GM19240 (cell line): ENCODE measurements at regions not wholly inside any gene's neighbourhood (a gene's known extent, or its start where the extent isn't known, plus 50 kb on each side); places are given as distances from the start of the nearest gene placed in this dataset.

Source experiments
- DNase-seq: peaks from one replicate; pipeline ENCODE4 v3.0.0; 2011; ENCODE audit warnings: low spot score; ENCODE audit not compliant: insufficient read length

DNA sequence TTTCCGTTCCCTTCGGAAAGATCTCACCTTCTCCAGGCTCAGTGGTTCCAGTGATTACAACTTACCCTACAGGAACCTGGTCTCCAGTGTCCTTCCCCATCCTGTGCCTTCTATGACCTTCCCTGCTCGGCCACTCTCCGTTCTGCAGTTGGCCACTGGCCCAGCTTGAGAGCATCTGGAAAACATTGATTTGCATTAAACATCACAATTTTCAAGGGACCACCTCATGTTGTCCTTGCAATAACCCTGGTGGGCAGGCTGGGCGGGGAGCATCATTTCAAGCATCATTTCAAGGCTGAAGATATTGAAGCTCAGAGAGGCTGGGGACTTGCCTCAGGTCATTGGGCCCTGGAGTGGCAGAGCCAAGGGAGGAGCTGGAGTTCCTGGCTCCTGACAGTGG lies 177.4 kb downstream of the SEC61B start:
- no peak for DNase-seq

DNA sequence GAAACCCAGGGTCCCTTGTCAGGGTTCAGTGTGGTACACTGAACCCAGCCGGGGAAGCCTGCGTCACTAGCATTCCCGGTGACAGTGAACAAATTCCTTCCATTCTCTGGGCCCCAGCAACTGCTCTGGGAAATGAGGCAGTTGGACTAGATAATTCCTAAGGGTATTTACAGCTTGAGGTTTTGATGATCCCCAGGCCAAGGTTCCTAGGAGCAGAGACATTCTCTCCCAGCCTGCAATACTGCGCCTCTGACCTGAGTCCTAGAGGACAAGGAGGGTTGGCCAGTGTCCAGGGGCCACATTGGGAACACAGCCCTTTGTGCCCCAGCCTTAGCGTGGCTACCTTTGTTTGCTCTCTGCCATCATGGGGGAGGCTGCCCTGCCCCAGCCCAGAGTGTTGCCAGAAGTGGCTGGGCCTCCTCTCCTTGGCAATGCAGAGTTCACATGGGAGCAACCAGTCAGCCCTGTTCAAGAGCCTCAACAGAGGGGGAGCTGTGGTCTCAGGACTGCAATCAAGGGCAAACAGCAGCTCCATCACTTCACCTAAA lies 178.2 kb downstream of the SEC61B start:
- no peak for DNase-seq

DNA sequence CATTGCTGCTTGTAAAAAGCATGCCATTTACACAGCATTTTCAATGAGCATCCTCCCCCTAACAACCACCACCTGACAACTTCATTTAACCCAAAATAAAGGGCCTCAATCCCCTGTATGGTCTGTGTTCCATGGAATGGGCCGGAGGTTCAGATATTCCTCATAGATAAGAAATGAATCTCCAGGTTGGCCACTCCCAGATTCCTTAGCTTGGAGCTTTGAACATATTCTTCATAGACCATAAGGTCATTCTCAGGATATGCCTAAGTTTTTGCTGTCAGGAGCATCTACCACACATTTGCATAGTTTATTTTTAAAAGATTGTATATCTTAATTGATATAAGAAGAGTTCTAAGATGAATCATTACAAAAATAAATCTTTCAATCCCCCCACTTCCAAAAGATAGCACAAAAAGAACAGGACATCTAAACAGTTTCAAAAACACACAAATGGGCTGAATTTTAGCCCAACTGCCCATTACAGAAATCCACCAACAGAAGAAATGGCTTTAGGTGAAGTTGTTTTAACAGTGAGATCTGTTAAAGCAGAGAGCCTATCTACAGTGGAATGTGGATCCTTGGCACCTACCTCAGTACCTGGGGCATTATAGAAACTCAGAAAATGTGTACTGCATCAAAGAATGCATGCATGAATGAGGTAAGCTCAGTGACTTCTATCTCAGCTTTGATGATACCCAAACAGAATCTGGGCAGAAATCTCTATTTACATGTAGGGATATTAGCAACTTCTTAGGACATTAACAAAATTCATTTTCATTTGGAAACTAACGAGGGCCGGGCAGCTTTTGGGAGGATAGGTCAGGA lies 179.8 kb downstream of the SEC61B start:
- no peak for DNase-seq

DNA sequence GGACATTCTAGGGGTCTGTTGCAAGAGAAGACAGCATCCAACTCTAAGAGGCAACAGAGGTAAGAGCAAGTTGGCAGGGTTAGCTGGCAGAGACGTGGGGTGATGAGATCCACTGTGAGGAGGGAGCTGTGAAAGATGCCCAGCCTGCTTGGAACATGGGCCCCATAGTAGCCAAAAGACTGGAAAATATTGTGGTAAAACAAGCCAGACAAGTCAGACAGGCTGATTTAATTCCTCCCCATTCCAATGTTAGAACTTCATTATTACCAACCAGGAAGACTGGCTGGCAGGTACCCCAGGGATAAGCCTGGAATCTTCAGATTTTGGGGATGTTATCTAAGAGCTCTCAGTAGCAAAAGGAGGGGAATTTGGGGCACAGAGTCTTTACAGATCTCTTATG lies 181.3 kb downstream of the SEC61B start:
- DNase-seq, result no peak

DNA sequence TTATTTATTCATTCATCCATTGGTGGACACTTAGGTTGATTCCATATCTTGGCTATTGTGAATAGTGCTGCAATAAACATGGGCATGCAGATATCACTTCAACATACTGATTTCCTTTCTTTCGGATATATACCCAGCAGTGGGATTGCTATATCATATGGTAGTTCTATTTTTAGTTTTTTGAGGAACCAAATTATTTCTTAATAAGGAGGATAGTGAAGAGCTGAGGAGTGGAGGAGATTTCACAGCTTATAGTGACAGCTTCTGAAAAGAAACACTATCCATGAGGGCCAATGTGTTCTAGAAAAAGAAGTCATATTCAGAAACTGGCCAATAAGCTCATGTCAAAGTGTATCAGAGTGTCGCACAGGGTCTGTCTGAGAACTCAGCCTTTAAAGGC lies 183.3 kb downstream of the SEC61B start:
- no peak for DNase-seq

DNA sequence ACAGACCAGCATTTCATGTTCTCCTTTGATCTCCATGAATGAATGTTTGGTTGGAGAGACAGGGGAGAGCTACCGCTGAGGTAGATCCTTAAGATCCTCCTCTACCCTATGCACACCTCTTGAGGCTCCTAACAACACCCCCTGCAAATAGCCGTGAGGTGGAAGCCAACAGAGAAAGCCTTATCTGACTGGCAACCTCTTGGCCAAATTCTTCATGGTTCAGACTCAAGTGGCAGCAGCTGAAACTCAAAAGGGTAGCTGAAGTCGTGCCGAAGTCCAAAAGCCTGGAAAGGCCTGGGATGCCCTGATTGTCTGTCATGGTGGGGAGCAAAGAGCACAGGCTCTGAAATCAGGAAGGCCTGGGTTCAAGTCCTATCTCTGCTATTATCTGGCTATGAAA lies 184.9 kb downstream of the SEC61B start:
- no peak for DNase-seq

DNA sequence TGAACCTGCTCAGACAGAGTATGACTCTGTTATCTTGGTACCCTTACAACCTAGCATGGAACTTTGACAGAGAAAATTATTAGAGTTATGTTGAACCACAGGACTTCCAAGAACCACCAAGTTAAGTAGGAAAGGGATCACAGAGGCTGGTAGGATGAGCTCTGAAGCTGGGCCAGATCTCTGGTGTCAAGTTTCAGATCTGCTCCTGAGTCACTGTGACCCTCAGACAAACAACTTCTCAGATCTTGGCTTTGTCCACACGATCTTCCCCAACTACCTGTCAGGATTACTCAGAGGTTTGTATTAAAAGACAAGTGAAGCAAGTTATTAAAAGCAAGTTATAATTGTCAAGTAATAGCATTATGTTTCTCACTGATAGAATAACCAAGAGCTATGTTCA lies 189.0 kb downstream of the SEC61B start:
- no peak for DNase-seq

DNA sequence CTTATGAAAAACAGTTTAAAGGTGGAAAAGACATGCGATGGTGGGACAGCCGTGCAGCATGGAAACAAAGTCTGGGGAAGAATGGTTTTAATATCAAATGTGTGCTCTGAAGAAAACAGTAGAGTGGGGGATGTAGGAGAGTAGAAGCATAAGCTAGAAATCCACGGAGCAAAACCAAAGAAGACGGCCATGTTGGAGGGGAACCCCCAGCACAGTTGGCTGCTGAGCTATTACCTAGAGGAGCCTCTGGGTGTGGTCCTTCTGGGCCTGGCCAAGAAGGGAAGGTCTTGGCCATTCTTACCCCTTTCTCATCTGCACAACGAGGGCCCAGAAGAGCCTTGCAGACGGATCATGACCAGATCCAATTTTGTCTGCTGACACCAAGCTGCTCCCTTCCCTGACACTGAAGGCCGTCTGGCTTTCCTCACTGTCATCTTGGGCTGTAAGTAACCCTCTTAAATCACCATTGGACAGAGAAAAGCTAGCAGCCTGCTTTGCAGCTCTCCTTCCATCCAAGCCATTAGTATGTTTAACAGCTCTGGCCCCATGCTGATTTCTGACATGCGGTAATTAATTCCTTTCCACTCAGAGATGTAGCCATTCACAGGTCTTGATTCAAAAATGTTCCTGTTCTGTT lies 189.5 kb downstream of the SEC61B start:
- no peak for DNase-seq

DNA sequence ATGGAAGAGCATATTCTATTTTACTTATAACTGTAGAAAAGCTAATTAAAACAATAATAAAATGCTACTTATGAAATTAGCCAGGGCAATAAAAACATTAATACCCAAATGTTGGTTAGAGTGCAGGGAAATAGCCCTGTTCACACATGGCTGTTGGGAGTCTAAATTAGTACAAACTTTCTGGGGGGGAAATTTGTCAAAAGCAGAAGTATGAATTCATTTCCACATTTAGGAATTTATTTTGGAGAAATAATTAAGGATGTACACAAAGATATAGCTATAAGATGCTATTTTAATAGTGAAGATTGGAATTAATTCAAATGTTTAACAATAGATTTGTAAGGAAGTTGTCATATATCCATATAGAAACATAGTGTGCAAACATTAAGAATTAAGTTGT lies 190.5 kb downstream of the SEC61B start:
- no peak for DNase-seq

DNA sequence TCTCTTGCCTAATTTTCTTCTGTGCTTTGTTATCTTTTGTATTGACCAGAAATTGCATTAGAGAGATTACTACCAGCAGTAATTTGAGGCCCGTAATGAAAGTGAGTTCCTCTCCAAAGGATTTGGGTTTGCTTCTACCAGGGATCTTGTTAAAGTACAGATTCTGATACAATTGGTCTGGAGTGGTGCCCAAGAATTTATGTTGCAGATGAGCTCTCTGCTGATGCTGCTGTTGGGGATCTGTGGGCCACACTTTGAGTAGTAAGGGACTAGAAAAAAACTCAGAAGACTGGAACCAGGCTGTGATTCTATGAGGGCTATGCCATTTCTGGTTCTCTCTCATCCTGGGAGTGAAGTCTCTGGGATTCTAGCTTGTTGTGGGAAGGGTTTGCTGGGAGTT lies 192.2 kb downstream of the SEC61B start:
- DNase-seq, result no peak

DNA sequence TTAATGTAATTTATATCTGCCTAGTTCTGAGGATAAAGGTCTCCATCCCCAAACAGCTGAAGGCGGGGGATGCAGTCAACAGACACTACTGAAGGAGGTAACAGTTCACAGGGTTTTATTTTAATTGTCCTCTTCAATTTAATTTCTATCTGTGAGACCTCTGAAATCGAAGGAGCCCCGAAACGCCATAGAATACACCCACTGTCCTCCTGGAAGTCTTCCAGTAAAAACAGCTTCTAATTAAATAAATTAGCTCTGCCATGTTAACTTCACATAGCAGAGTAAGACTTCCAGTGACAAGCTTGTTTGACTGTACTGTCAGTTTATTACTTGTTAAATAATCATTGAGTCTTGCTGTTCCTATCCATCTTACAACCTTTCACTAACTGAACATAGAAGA lies 193.5 kb downstream of the SEC61B start:
- DNase-seq, result no peak

DNA sequence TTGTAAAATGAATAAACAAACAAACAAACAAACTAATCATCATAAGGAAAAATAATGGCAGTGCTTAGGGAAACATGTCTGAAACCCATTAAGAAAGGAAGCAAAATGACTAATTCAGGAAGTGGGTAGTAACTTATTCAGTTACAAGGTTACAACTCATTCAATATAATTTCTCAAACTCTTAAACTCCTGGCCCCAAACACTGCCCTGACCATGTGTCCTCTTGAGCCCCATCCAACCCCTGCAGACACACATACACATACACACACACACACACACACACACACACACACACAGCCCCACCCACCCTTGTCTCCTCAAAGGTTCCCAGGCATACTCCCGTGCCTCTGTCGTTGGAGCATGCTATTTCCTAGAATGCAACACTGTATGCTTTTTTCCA lies 193.9 kb downstream of the SEC61B start:
- no peak for DNase-seq

DNA sequence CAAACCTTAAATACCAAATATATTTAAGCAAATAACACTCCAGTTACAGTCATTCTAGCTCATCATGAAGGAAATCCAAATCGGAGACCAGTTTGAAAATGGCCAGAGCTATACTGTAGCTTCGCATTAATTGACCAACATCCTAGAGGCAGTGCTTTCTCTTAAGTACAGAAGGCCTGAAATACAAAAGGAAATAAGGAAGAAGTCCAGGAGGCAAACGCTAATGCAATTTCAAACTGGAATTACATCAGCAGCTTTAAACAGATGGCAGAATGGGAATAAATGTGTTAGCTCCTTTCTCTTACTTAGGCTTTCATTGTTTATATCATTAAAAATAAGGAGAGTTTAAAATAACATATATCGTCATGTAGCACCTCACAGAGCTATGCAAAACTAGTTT lies 197.0 kb downstream of the SEC61B start:
- no peak for DNase-seq

DNA sequence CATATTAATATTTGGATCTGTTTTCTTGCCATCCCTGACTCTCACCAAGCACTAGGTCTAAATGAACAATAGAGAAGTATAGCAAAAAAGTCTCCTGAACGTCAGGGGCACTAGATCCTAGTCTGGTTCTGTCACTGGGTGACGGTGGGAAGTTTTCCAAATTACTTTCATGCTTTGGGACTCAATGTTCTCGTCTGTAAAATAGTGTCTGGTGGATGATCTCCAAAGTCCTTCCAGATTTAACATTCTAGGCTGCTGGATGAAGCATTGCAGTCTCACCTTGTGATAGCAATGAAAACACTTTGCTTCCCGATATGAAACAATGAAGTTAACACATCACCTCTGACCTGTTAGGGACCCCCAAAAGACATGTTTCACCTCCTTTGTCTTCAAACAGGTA lies 199.3 kb downstream of the SEC61B start:
- no peak for DNase-seq

DNA sequence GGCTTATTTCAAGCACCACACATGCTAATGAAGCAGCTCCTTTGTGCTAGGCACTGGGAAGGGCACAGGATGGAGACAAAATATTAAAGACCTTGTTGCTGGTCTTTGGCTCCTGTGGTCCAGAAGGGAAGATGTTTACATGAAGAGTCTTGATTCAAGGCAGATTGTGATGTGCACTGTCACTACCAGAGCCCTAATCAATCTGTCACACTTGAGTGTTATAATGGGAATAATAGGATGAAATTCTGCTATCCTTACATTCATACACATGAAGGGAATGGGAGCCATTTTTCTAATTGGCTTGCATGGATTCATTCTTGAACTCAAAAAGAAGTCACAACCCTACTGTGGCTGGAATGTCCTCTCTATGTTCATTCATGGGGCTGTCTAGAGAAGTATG lies 203.0 kb downstream of the SEC61B start:
- no peak for DNase-seq

DNA sequence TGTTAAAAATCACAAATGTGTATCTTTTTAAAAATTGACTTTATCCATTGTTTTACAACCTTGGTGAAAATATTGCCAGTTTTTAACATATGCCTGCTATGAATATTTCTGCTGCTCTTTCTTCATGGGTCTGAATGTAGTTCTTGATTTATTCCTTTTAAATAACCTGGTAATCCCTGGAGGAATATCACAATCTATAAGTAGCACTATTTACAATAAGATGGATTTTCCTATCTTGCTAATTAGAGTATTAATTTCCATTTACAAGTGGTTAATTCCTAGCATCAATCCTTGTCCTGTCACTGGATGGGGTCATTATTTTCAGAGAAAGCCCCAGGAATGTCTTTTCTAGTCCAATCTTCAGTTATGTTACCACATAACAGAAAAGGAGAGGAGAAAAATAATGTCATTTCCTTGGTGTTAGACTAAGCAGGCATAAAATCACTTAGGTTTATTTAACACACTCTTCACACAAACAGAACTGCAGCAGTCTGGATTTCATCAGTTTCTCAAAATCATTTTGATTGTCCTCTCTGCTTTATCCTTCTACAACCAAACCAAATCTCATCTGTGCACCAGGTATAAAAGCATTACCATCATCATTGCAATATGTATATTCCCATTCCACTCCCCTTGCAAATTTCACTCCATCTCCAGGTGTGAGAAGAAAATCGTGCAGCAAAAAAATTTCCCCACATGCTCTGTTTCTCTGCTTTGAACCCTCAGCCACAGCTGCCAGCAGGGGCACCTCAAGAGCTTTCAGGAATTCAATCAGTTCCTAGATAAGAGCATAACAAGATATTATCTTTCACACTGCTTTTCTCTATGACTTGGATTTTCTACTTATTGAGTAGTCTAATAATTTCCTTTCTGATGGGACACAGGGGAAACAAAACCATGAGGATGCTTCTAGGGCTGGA lies 204.1 kb downstream of the SEC61B start:
- no peak for DNase-seq

DNA sequence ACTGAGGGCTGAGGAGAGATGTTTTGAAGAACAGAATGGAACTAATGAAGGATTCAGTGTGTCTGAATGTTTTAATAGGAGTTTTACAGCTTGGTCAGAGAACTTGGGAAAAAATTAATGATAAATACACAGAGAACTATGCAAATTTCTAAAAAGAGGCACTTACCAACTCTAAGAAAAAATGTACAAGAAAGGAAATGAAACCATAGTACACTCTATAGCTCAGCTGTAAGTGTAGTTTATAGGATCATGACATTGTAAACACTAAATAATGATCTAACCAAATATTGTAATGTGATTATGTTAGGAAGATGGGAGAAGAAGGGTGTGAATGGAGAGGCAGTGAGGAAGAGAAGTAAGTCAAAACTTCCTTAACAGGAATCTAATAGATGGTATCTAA lies 205.2 kb downstream of the SEC61B start:
- no peak for DNase-seq

DNA sequence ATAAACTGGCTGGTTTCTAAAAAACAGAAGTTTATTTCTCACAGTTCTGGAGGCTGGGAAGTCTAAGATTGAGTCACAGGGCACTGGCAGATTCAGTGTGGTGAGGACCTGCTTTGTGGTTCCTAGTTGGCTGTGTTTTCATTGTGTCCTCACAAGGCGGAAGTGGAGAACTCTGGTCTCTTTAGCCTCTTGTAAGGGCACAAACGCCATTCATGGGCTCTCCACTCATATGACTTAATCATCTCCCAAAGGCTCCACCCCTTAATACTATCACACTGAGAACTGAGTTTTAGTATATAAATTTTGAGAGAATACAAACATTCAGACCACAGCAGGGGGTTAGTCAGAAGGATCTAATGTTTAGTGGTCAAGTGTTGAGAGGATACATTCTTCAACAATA lies 208.2 kb downstream of the SEC61B start:
- no peak for DNase-seq

DNA sequence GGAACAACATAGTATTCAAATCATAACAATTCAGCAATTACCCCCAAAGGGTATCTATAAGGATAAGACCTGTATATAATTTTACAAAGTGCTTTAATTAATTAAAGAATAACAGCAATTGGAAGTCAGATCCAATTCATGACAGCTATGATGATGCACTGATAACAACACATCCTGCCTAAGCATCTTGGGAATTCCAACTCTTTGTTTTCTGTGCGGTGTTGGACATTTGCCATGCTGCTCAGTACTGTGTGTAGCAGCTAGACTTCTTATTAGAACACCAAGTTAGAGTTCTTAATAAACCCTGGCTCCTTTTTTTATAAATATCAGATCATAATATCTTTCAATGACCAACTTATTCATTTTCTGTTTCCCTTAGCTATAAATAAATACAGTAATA lies 209.0 kb downstream of the SEC61B start:
- DNase-seq, result no peak

DNA sequence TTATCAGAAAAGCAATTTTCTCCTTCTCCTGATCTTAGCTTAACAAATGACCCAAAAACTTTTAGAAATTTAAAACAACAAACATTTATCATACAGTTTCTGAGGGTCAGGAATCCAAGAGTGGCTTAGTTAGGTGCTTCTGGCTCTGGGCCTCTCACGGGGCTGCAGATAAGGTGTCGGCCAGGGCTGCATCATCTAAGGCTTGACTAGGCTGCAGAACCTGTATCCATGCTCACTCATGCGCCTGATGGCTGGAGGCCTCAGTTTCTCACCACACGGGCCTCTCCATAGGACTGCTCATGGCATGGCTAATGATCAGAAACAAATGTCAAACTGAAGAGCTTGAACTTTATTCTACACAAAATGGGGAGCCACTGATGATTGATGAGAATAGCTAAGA lies 210.0 kb downstream of the SEC61B start:
- no peak for DNase-seq

DNA sequence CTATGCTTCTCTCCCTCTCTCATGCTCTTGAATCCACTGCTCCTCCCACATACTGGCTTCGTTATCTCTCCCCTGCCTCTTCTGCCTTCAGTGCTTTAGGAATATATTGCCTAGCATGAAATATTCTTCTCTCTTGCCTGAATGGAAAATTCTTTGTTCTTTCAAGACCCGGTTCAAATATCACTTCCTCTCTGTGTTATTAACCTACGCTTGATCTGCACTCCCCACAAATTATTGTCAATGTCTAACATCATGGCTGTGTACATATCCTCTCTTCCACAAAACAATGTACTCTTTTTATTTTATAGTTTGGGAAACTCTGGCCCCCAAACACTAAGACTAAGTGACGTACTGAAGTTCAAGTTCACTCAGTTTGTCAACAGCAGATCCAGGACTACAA lies 211.0 kb downstream of the SEC61B start:
- DNase-seq, result no peak

DNA sequence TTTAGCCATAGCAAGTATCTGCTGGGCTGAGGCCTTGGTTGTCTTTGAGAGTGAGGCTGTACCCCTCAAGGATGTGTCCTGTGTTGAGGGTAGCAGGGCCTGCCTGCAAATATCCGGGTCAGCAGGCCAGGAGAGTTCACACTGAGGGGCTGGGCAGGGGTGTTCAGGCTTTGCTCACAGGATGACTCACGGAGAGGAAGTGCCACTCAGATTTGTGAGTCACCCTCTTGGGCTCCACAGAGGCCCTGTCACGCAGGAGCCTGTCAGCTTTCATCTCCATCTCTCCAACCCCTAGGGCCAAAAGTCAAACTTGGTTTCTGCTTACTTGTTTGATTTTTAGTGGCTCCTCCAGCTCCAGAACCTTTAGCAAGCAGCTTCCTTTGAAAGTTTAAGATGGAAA lies 211.5 kb downstream of the SEC61B start:
- DNase-seq, result peak; percentile 69
